ENCODE measurements at regions not wholly inside any gene's neighbourhood (a gene's known extent, or its start where the extent isn't known, plus 50 kb on each side); places are given as distances from the start of the nearest gene placed in this dataset.

DNA sequence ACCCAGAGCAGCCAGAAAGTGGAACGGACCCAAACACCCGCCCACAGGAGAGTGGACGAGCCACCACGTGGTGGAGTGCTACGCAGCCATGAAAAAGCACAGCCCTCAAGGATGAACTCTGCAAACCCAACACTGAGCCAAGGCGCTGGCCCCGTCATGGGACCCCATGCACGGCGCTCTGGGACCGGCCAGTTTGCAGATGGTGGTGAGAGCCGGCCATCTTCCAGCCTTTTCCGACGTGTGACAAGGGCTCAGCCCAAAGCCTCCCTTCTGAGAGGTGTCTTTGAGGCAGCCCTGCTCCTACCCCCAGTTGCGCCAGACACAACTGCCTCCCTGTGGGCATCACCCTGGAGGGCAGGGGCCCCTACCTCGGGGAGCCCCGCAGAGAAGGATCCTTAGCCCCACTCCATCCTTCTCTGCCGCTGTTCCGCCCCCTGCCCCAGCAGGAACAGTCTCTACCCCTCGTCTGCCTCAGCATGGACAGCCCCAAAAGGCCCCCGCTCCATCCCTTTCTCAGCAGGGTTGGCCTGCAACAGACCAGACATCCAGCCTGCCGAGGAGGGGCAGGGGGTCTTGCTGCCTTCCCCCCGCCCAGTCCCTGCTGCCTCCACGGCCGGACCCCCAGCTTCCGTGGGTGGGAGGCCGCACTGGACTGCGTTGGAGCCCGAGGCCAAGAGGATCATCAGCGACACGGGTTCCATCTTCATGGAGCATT is 75.7 kb downstream of the MICALL2 start:
- TF ChIP-seq, protein P1, sequence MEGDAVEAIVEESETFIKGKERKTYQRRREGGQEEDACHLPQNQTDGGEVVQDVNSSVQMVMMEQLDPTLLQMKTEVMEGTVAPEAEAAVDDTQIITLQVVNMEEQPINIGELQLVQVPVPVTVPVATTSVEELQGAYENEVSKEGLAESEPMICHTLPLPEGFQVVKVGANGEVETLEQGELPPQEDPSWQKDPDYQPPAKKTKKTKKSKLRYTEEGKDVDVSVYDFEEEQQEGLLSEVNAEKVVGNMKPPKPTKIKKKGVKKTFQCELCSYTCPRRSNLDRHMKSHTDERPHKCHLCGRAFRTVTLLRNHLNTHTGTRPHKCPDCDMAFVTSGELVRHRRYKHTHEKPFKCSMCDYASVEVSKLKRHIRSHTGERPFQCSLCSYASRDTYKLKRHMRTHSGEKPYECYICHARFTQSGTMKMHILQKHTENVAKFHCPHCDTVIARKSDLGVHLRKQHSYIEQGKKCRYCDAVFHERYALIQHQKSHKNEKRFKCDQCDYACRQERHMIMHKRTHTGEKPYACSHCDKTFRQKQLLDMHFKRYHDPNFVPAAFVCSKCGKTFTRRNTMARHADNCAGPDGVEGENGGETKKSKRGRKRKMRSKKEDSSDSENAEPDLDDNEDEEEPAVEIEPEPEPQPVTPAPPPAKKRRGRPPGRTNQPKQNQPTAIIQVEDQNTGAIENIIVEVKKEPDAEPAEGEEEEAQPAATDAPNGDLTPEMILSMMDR (IDR thresholded peaks at IDR 0.05 in 4 of 5, conservative IDR thresholded peaks at IDR 0.05 in 1 of 5), result no peak
- TF ChIP-seq POLR2A (IDR thresholded peaks at IDR 0.05), result no peak
- no peak for DNase-seq
- in situ Hi-C loops (cut with MboI; ENCODE audit: low sequenced_read_pairs in 4 of 4), result no loop called here
- Histone ChIP-seq H3K4me3 (no peak overlapping the region), H3K27ac (no peak overlapping the region), H3K36me3 (no peaks in the 10 kb centered on the region), H3K4me1 (no peaks in the 10 kb centered on the region), H3K27me3 (peaks cover 37 to 49% (median 49%) of the 10 kb centered on the region in 3 donors), H3K9me3 (no peaks in the 10 kb centered on the region)
- intact Hi-C loops (cut with DNase I; ENCODE audit: low total_unique reads), result no loop called here
- no peak for ATAC-seq

DNA sequence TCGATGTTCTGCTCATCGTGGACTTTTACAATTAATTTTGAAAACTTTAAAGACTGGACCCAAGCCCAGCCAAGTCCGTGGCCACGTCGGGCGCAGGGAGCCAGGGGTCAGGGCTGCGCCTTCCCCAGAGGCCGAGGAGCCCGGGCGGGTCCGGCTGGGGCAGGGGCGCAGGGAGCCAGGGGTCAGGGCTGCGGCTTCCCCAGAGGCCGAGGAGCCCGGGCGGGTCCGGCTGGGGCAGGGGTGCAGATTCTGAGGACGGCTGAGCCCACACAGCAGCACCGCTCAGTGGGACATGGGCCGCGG is 75.2 kb downstream of the MICALL2 start:
- Histone ChIP-seq H3K9me3 (no peaks in the 10 kb centered on the region), H3K36me3 (no peaks in the 10 kb centered on the region), H3K27me3 (peaks cover 43 to 47% (median 44%) of the 10 kb centered on the region in 3 donors), H3K4me3 (no peak overlapping the region), H3K27ac (no peak overlapping the region), H3K4me1 (no peaks in the 10 kb centered on the region)
- ATAC-seq (no peak), DNase-seq (no peak)
- TF ChIP-seq POLR2A (IDR thresholded peaks at IDR 0.05), result no peak
- TF ChIP-seq, protein P1 (IDR thresholded peaks at IDR 0.05 in 4 of 5, conservative IDR thresholded peaks at IDR 0.05 in 1 of 5), result no peak
- intact Hi-C loops (cut with DNase I; ENCODE audit: low total_unique reads), result no loop called here
- in situ Hi-C loops (cut with MboI; ENCODE audit: low sequenced_read_pairs in 4 of 4), result no loop called here

Data from gastrocnemius medialis (tissue), 4 donors.